HEK293 (cell line): ENCODE measurements at regions not wholly inside any gene's neighbourhood (a gene's known extent, or its start where the extent isn't known, plus 50 kb on each side); places are given as distances from the start of the nearest gene placed in this dataset.

ENCODE experiments used
- CTCF ChIP-seq: fragments of 450-650 bp; formaldehyde crosslinking; IDR thresholded peaks from 2 replicates; pipeline ENCODE4 v1.5.1; 2016; ENCODE audit warnings: missing biosample characterization, missing genetic modification characterization
- HIC1 ChIP-seq: fragments of 450-650 bp; formaldehyde crosslinking; IDR thresholded peaks from 2 replicates; pipeline ENCODE4 v1.5.1; 2016; ENCODE audit warnings: missing biosample characterization, missing genetic modification characterization
- IKZF3 ChIP-seq: fragments of 450-650 bp; IDR thresholded peaks from 2 replicates; pipeline ENCODE4 v1.5.0; 2018; ENCODE audit warnings: missing biosample characterization, mild to moderate bottlenecking, missing genetic modification characterization, moderate library complexity
- MYNN ChIP-seq: fragments of 450-650 bp; formaldehyde crosslinking; IDR thresholded peaks from 2 replicates; pipeline ENCODE4 v1.5.1; 2016; ENCODE audit warnings: missing biosample characterization, missing genetic modification characterization, borderline replicate concordance
- REST ChIP-seq: fragments of 450-650 bp; formaldehyde crosslinking; IDR thresholded peaks from 2 replicates; pipeline ENCODE4 v1.5.1; 2016; ENCODE audit warnings: missing biosample characterization, missing genetic modification characterization
- ZBTB17 ChIP-seq: fragments of 450-650 bp; formaldehyde crosslinking; IDR thresholded peaks from 2 replicates; pipeline ENCODE4 v1.5.1; 2016; ENCODE audit warnings: missing biosample characterization, missing genetic modification characterization
- ZBTB20 ChIP-seq: fragments of 450-650 bp; formaldehyde crosslinking; IDR thresholded peaks from 2 replicates; pipeline ENCODE4 v1.5.1; 2016; ENCODE audit warnings: missing biosample characterization, missing genetic modification characterization
- ZNF2 ChIP-seq: fragments of 450-650 bp; formaldehyde crosslinking; IDR thresholded peaks from 2 replicates; pipeline ENCODE4 v1.5.1; 2016; ENCODE audit warnings: missing biosample characterization, missing genetic modification characterization
- ZNF621 ChIP-seq: fragments of 450-650 bp; formaldehyde crosslinking; IDR thresholded peaks from 2 replicates; pipeline ENCODE4 v1.5.1; 2017; ENCODE audit warnings: missing biosample characterization, missing genetic modification characterization
- ZNF670 ChIP-seq: fragments of 450-650 bp; formaldehyde crosslinking; IDR thresholded peaks from 2 replicates; pipeline ENCODE4 v1.5.1; 2016; ENCODE audit warnings: missing biosample characterization, missing genetic modification characterization, low read depth
- ZSCAN4 ChIP-seq: fragments of 450-650 bp; formaldehyde crosslinking; IDR thresholded peaks from 2 replicates; pipeline ENCODE4 v1.5.1; 2017; ENCODE audit warnings: missing biosample characterization, missing genetic modification characterization

- TF ChIP-seq CTCF (tag by site-specific recombination) (no peak), IKZF3 (tag by site-specific recombination) (no peak), ZNF670 (tag by site-specific recombination) (no peak), MYNN (tag by site-specific recombination) (no peak), REST (tag by site-specific recombination) (no peak), ZNF2 (tag by site-specific recombination) (no peak), ZSCAN4 (tag by site-specific recombination) (no peak), ZBTB17 (no peak), ZBTB20 (tag by site-specific recombination) (no peak), HIC1 (no peak), ZNF621 (tag by site-specific recombination) (no peak)
These were observed 177.8 kb upstream of the DIO2 start for GRCh38 chr14:80388980-80389711.
